ENCODE measurements at regions not wholly inside any gene's neighbourhood (a gene's known extent, or its start where the extent isn't known, plus 50 kb on each side); places are given as distances from the start of the nearest gene placed in this dataset.

DNA sequence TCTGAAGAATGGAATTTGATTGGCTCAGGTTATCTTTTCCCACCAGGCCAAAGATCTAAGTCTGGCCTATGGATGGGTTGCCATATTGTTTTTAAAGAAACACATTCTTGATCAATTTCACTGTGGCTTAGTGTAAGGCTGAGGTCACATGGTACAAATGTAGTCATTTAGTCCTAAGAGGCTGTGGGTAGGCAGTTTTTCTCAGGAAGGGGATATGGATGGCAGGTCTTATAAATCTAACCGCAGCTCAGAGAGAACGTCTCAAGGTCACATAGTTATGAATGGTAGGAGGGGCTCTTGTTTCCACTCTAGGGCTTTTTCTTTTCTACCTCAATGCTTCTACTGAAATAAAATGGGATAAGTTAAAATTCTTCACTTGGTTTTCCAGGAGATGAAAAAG is 128.6 kb upstream of the ACTBL2 start:
- no peak overlapping the region for H3K27ac ChIP-seq
- TF ChIP-seq EP300 (IDR thresholded peaks at IDR 0.05) (no peak), POLR2A (IDR thresholded peaks at IDR 0.05) (no peak), POLR2AphosphoS5 (IDR thresholded peaks at IDR 0.05) (no peak)
- TF ChIP-seq, protein P1, sequence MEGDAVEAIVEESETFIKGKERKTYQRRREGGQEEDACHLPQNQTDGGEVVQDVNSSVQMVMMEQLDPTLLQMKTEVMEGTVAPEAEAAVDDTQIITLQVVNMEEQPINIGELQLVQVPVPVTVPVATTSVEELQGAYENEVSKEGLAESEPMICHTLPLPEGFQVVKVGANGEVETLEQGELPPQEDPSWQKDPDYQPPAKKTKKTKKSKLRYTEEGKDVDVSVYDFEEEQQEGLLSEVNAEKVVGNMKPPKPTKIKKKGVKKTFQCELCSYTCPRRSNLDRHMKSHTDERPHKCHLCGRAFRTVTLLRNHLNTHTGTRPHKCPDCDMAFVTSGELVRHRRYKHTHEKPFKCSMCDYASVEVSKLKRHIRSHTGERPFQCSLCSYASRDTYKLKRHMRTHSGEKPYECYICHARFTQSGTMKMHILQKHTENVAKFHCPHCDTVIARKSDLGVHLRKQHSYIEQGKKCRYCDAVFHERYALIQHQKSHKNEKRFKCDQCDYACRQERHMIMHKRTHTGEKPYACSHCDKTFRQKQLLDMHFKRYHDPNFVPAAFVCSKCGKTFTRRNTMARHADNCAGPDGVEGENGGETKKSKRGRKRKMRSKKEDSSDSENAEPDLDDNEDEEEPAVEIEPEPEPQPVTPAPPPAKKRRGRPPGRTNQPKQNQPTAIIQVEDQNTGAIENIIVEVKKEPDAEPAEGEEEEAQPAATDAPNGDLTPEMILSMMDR (IDR thresholded peaks at IDR 0.05) = no peak
- H3K4me1 ChIP-seq = no peaks in the 10 kb centered on the region
- H3K9me3 ChIP-seq = no peaks in the 10 kb centered on the region
- 65 to 78% (median 72%) methylated on average over 2 of the region's 2 CpGs for WGBS, 5 donors
- DNase-seq = no peak
- no peak overlapping the region for H3K4me3 ChIP-seq
- no peaks in the 10 kb centered on the region for H3K36me3 ChIP-seq
- intact Hi-C loops (cut with DNase I; ENCODE audit: low total_unique reads) = no loop called here
- no peaks in the 10 kb centered on the region for H3K27me3 ChIP-seq

DNA sequence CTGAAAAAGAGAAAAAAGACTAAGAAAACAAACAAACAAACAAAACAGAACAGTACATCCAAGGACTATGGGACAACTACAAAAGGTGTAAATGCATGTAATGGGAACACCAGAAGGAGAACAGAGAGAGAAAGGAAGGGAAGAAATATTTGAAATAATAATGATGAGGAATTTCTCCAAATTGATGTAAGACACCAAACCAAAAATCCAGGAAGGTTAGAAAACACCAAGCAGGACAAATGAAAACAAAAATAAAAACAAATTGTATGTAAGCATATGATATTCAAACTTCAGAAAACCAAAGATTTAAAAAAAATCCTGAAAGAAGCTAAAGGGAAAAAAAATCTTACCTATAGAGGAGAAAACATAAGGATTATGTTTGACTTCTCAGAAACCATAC is 125.9 kb upstream of the ACTBL2 start:
- no peaks in the 10 kb centered on the region for H3K27me3 ChIP-seq
- no peaks in the 10 kb centered on the region for H3K4me1 ChIP-seq
- H3K9me3 ChIP-seq = no peaks in the 10 kb centered on the region
- intact Hi-C loops (cut with DNase I; ENCODE audit: low total_unique reads) = no loop called here
- TF ChIP-seq, protein P1 (IDR thresholded peaks at IDR 0.05) = no peak
- no peak for TF ChIP-seq POLR2AphosphoS5 (IDR thresholded peaks at IDR 0.05)
- no peak for TF ChIP-seq EP300 (IDR thresholded peaks at IDR 0.05)
- no peak for TF ChIP-seq POLR2A (IDR thresholded peaks at IDR 0.05)
- no peaks in the 10 kb centered on the region for H3K36me3 ChIP-seq
- no peak for DNase-seq
- no peak overlapping the region for H3K4me3 ChIP-seq
- no peak overlapping the region for H3K27ac ChIP-seq

DNA sequence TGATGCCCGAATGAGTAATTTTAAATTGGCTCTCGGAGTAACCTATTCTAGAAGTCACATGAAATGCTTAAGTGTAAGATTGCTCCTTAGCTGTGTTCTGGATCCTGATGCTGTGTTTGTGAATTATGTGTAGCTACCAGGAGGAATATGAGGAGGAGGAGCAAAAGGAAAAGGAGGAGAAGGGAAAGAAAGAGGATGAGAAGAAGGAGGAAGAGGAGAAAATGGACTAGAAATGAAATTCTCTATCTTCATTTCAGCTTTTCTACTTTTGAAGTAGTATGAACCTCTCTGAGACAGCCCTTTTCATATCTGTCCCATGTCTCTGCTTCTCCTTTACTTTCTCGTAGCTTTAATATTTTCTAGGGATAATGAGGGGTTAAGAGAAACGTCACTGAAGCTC is 119.4 kb upstream of the ACTBL2 start:
- 85 to 92% (median 89%) methylated on average over 4 of the region's 4 CpGs for WGBS, 5 donors
- Histone ChIP-seq H3K27me3 (no peaks in the 10 kb centered on the region), H3K4me1 (no peaks in the 10 kb centered on the region), H3K9me3 (no peaks in the 10 kb centered on the region), H3K4me3 (no peak overlapping the region), H3K36me3 (no peaks in the 10 kb centered on the region), H3K27ac (no peak overlapping the region)
- no peak for TF ChIP-seq POLR2AphosphoS5 (IDR thresholded peaks at IDR 0.05)
- TF ChIP-seq, protein P1 (IDR thresholded peaks at IDR 0.05) = no peak
- TF ChIP-seq EP300 (IDR thresholded peaks at IDR 0.05) = no peak
- intact Hi-C loops (cut with DNase I; ENCODE audit: low total_unique reads) = no loop called here
- no peak for DNase-seq

DNA sequence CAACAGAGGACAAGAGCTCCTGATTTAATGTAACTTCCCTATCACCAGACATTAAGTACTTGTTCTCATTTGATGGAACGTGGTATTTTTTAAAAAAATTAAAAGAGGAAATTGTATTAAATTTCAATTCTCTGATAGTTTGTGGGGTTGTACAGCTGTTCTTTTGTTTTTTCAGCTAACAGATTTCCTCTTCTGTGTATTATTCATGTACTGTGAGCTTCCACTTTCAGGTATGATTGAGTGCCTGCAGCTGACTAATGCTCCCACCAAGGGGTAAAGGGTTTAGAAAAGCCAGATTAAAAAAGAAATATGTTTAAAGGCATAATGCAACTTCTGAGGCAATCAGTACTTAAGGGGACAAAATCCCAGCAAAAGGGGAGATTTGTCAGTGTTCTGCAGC is 117.7 kb upstream of the ACTBL2 start:
- intact Hi-C loops (cut with DNase I; ENCODE audit: low total_unique reads) = no loop called here
- WGBS, 5 donors = 54 to 73% (median 61%) methylated on average over 1 of the region's 1 CpG
- Histone ChIP-seq H3K4me3 (no peak overlapping the region), H3K9me3 (no peaks in the 10 kb centered on the region), H3K27ac (no peak overlapping the region), H3K36me3 (no peaks in the 10 kb centered on the region), H3K27me3 (no peaks in the 10 kb centered on the region), H3K4me1 (peaks cover 0 to 5% (median 0%) of the 10 kb centered on the region in 4 donors)
- TF ChIP-seq POLR2AphosphoS5 (IDR thresholded peaks at IDR 0.05) = no peak
- no peak for TF ChIP-seq POLR2A (IDR thresholded peaks at IDR 0.05)
- no peak for TF ChIP-seq EP300 (IDR thresholded peaks at IDR 0.05)
- TF ChIP-seq, protein P1 (IDR thresholded peaks at IDR 0.05) = no peak
- DNase-seq = no peak

All from stomach (tissue), 8 donors.